HG02623 (cell line): ENCODE measurements at regions not wholly inside any gene's neighbourhood (a gene's known extent, or its start where the extent isn't known, plus 50 kb on each side); places are given as distances from the start of the nearest gene placed in this dataset.

ENCODE experiments used
- ATAC-seq: cut with Tn5 transposase; IDR thresholded peaks from one replicate; pipeline ENCODE4 v1.9.1; 2021; ENCODE audit warnings: moderate library complexity; ENCODE audit not compliant: unreplicated experiment

GRCh38 chr2:226581661-226582060 lies 218.0 kb downstream of the IRS1 start:
- ATAC-seq: no peak

DNA sequence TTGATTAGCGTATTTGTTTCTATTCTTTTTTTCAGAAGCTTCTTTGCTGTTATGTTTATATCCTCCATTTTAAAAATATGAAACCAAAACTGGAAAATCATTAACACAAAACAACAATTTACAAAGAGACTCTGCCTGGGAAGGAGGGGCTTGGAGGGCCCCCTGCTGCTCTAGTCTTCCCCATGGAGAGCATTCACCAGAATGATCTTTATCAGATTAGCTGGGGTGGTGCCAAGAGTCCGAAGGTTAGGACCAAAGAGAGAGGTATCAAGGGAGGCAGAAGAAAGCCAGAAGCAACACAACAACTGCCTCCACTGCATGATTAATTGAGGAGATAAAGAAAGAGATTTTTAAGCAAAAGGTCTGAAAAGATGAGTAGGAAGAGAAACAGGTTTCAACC lies 218.6 kb downstream of the IRS1 start:
- no peak for ATAC-seq

- no peak for ATAC-seq
These were observed 219.2 kb downstream of the IRS1 start for GRCh38 chr2:226580403-226580802.

DNA sequence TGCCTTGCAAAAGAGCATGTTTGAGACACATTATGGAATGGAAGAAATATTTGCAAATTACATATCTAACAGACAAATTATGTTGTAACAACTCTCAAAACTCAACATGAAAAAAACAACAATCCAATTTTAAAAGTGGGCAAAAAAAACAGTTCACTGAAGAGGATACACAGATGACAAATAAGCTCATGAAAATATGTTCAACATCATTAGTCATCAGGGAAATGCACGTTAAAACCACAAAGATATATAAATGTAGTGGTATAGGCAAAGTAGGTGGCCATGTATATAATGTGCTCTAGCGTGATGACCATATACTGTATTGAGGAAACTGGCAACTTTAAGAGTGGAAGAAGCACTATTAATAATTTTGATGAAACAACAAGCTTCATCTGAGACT lies 220.1 kb downstream of the IRS1 start:
- ATAC-seq: no peak

GRCh38 chr2:226578879-226579278 lies 220.7 kb downstream of the IRS1 start:
- ATAC-seq: no peak

DNA sequence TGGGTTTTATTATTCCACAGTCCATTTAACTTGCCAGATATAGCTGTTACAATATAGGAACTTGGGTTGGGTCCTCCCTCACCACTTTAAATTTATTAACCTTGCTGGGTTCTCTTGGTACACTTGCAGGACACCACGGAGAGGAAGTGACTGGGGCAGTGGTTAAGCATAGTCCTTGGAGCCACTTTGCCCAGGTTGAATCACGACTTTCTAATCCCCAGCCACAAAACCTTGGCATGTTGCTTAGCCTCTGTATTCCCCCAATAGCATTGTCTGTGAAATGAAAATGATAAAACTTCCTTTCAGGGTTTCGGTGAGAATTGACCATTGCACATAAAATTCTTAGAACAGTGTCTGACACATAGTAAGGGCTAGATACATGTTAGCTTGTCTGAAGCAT lies 221.2 kb downstream of the IRS1 start:
- no peak for ATAC-seq

DNA sequence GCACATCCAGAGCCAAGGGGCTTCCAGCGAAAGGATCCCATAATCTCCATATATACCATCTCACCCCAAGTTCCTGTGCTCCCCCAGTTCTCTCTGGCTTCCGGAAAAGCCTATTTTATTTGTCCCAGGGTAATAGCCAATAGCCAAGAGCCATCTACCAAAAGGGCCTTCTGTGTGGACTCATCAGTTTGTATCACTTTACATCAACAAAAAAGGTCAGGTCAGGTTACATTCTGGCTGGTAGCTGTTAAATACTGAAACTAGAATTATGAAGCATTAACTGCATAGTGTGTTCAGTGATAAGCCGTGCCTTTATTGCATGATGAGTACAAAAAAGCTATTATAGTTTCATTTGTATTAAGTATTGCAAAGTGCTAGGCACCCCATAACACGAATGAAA lies 223.7 kb downstream of the IRS1 start:
- no peak for ATAC-seq

- no peak for ATAC-seq
These were observed 226.5 kb downstream of the IRS1 start for GRCh38 chr2:226573158-226573557.

DNA sequence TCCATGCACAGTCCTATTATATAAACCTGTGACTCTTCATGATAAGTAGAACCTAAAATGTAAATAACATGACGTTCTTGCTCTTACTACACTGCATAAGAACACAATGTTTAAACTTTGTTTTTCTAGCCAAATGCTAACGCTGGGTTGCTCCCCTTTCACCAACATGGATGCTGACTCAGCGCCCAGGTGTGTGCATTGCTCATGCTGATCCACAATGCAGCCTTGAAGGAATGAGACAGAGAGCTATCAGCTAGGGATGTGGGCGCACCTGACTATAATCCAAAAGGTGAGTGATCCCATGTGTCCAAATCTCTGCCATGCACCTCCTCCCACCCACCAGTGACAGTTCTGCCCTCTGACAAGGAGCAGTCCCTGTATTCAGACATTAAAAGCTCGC lies 235.0 kb downstream of the IRS1 start:
- ATAC-seq: no peak

- no peak for ATAC-seq
These were observed 237.7 kb downstream of the IRS1 start for GRCh38 chr2:226561962-226562361.

GRCh38 chr2:226560325-226560724 lies 239.3 kb downstream of the IRS1 start:
- ATAC-seq: no peak

- ATAC-seq: no peak
These were observed 240.1 kb downstream of the IRS1 start for GRCh38 chr2:226559536-226559935.

- no peak for ATAC-seq
These were observed 241.2 kb downstream of the IRS1 start for GRCh38 chr2:226558418-226558817.

DNA sequence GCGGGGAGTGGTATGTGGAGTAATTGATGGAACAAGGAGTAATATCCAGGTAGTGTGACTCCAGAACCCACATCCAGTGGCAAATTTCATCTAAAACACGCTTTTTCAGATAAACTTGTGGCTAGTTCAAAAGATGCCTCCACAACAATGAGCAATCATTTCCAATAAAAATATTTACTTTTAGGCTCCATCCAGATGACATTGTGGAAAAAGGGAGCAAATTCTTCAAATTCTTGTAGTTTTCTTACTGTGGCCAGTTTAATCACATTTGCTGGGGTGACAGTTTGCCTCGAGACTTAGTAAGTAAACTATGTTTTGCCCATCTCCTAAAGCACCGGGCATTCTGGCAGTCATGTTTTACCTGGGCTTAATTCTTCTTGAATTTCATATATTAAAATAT lies 243.6 kb downstream of the IRS1 start:
- ATAC-seq: no peak

- ATAC-seq: no peak
These were observed 244.9 kb downstream of the IRS1 start for GRCh38 chr2:226554701-226555100.

DNA sequence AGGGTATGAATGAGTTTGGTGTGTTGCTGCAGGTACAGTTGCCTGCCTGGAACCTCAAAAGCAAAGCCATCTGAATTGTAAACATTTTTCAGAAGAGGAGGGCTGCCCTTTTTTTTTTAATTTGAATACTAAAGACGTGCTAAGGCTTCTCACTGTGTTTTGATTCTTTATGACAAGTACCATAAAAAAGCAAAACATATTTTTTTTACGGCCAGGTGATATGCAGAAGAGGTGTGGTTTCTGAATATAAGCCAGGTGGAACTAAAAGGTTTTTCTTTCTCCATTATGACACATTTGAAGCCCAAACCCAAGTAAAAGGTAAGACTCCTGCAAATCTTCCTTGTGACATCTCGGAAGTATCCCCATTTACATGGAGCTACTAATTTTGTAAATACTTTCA lies 246.3 kb downstream of the IRS1 start:
- no peak for ATAC-seq

DNA sequence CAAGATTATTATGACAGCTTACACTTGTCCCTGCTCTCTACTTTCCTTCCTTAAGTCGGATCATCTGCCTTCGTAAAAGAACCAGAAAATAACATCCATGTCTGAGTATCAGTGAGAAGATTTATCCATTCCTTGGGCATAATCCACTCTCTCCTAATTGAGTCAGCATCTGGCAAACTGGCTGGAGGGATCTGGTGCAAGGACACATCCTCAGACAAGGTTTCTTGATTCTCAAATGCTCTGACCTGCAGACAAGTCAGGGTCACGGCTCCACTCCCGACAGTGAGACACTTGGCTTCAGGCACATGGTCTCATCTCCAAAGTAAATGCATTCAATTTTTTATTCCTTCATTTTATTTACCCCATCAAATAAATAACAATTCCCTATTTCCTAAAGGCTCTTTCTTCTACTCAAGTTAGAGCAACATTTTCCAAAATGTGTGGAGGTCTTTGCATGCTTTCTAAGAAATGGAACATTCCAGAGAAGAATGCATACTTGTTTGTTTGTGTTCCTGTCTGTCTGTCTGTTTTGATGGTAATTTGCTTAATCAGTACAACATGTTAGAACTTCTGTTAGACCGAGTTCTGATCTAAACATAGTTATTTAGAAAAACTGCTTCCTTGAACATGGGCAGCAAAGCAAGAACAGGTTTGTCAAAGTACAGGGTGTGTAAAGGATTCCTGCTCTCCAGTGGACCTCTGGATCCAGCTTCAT lies 246.9 kb downstream of the IRS1 start:
- ATAC-seq: no peak

DNA sequence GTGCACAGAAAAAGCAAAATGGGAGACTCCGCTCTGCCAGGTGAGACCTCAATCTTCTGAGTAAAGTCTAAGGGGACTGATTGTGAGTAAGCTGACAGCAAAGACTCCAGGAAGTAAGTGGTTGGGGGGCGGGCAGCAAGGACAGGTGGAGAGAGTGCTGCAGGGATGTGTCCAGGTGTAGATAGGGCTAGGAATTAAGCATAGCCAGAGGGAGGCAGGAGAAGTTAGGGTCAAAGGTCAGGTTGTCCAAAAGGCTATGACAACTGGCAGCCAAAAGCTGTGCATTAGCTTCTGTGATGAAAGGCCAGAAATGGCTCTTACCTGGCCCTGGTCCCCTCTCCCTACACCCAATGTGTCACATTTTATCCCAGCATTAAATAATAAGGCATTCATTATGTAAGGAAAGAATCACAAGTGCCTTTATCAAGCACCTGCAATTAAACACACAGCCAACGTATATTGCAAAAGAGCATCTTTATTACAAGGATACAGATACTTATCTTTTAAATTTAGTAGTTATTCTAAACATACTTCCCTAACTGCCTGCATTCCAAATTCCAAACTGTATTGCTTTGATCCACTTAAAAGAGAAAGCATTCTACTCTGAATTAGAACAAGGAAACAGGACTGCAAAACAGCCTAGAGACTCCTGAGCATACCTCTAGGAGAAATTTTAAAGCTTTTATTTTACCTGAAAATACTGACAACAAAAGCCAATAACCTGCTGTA lies 247.9 kb downstream of the IRS1 start:
- ATAC-seq: no peak

DNA sequence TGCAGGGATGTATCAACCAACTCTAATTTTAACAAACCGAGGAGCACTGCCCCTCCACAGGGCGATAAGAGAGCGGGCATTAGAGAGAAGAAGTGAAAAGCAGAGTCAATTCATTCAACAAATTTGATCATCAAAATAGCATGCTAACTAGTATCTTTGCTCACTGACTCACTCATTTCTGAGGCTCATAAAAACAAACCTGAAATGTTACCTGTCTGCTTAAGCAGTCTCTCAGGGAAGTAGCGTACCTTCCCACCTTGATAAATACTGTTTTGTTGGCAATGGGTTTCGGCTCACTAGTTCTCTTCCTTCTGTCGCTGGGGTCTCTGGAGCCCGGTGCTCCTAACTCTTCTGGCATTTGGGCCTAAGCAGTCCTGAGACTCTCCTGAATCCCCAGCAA lies 248.8 kb downstream of the IRS1 start:
- no peak for ATAC-seq

- ATAC-seq: no peak
These were observed 250.9 kb downstream of the IRS1 start for GRCh38 chr2:226548732-226549131.

DNA sequence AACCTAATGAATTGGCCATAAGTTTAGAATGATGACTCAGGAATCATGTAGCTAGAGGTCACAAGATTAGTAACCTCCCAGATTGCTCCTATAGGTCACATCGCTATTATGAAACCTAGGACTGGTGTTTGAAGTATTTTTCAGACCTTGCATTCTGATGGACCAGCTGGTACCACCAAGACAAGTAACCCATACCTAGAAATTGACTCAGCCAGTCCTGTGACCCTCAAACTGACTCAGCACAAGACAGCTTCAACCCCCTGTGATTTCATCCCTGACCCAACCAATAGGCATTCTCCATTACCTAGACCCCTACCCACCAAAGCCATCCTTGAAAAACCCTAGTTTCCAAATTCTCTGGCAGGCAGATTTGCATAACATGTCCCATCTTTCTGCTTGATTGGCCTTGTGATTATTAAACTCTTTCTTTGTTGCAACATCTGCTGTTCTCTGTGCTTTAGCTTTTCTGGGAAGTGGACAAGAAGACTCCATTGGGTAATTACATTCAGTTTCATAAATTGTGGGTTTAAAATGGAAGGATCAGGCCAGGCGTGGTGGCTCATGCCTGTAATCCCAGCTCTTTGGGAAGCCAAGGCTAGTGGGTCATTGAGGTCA lies 254.9 kb downstream of the IRS1 start:
- ATAC-seq: no peak
